ENCODE measurements at regions not wholly inside any gene's neighbourhood (a gene's known extent, or its start where the extent isn't known, plus 50 kb on each side); places are given as distances from the start of the nearest gene placed in this dataset.

GRCh38 chr4:18319431-18319830, 297.9 kb upstream of the LCORL start:
- H3K4me1 ChIP-seq (ENCODE audit: control insufficient read depth in 1 of 2, low read depth in 2 of 2), result no peaks in the 10 kb centered on the region
- H3K36me3 ChIP-seq, result no peaks in the 10 kb centered on the region
- H3K9me3 ChIP-seq, result no peaks in the 10 kb centered on the region
- no peaks in the 10 kb centered on the region for H3K27me3 ChIP-seq (replicated peaks; ENCODE audit: insufficient read depth)
- TF ChIP-seq CTCF (IDR thresholded peaks at IDR 0.05), result no peak
- H3K4me3 ChIP-seq, result no peak overlapping the region
- ATAC-seq (ENCODE audit: insufficient number of reproducible peaks, low FRiP score, low read depth), result no peak
- no peak for DNase-seq (ENCODE audit: low spot score)
- no peak overlapping the region for H3K27ac ChIP-seq

GRCh38 chr4:18318682-18319388, 297.3 kb upstream of the LCORL start:
- Histone ChIP-seq H3K9me3 (no peaks in the 10 kb centered on the region), H3K36me3 (no peaks in the 10 kb centered on the region), H3K4me1 (ENCODE audit: control insufficient read depth in 1 of 2, low read depth in 2 of 2) (no peaks in the 10 kb centered on the region), H3K27me3 (replicated peaks; ENCODE audit: insufficient read depth) (no peaks in the 10 kb centered on the region), H3K4me3 (no peak overlapping the region), H3K27ac (no peak overlapping the region)
- no peak for TF ChIP-seq CTCF (IDR thresholded peaks at IDR 0.05)
- DNase-seq (ENCODE audit: low spot score), result no peak
- ATAC-seq (ENCODE audit: insufficient number of reproducible peaks, low FRiP score, low read depth), result no peak

GRCh38 chr4:18314731-18315130, 293.2 kb upstream of the LCORL start:
- Histone ChIP-seq H3K4me3 (no peak overlapping the region), H3K9me3 (no peaks in the 10 kb centered on the region), H3K27me3 (replicated peaks; ENCODE audit: insufficient read depth) (no peaks in the 10 kb centered on the region), H3K4me1 (ENCODE audit: control insufficient read depth in 1 of 2, low read depth in 2 of 2) (no peaks in the 10 kb centered on the region), H3K27ac (no peak overlapping the region), H3K36me3 (no peaks in the 10 kb centered on the region)
- no peak for DNase-seq (ENCODE audit: low spot score)
- no peak for TF ChIP-seq CTCF (IDR thresholded peaks at IDR 0.05)
- ATAC-seq (ENCODE audit: insufficient number of reproducible peaks, low FRiP score, low read depth), result no peak

GRCh38 chr4:18297684-18298083, 276.1 kb upstream of the LCORL start:
- Histone ChIP-seq H3K27ac (no peak overlapping the region), H3K9me3 (no peaks in the 10 kb centered on the region), H3K4me1 (ENCODE audit: control insufficient read depth in 1 of 2, low read depth in 2 of 2) (no peaks in the 10 kb centered on the region), H3K4me3 (no peak overlapping the region), H3K27me3 (replicated peaks; ENCODE audit: insufficient read depth) (no peaks in the 10 kb centered on the region), H3K36me3 (no peaks in the 10 kb centered on the region)
- ATAC-seq (ENCODE audit: insufficient number of reproducible peaks, low FRiP score, low read depth) (no peak), DNase-seq (ENCODE audit: low spot score) (no peak)
- TF ChIP-seq CTCF (IDR thresholded peaks at IDR 0.05), result no peak

- Histone ChIP-seq H3K4me1 (ENCODE audit: control insufficient read depth in 1 of 2, low read depth in 2 of 2) (no peaks in the 10 kb centered on the region), H3K27ac (no peak overlapping the region)
- no peak for ATAC-seq (ENCODE audit: insufficient number of reproducible peaks, low FRiP score, low read depth)
Measured at GRCh38 chr4:18296411-18296810, 274.9 kb upstream of the LCORL start.

More at GRCh38 chr4:18296411-18296810, 274.9 kb upstream of the LCORL start:
- TF ChIP-seq CTCF (IDR thresholded peaks at IDR 0.05), result no peak
- no peak for DNase-seq (ENCODE audit: low spot score)
- no peaks in the 10 kb centered on the region for H3K27me3 ChIP-seq (replicated peaks; ENCODE audit: insufficient read depth)
- H3K36me3 ChIP-seq, result no peaks in the 10 kb centered on the region
- H3K9me3 ChIP-seq, result no peaks in the 10 kb centered on the region
- H3K4me3 ChIP-seq, result no peak overlapping the region
